ENCODE measurements at regions not wholly inside any gene's neighbourhood (a gene's known extent, or its start where the extent isn't known, plus 50 kb on each side); places are given as distances from the start of the nearest gene placed in this dataset.
"Not testable (repeated sequence)": the region's sequence is repeated elsewhere in the genome, so short reads cannot be mapped to it uniquely, and the experiment has no call there.

GRCh38 chr4:81746071-81746470 lies 274.4 kb upstream of the RASGEF1B start:
- in situ Hi-C loops (cut with MboI; ENCODE audit: low sequenced_read_pairs): no loop called here

- in situ Hi-C loops (cut with MboI; ENCODE audit: low sequenced_read_pairs): no loop called here
These were observed 273.3 kb upstream of the RASGEF1B start for GRCh38 chr4:81745050-81745449.

GRCh38 chr4:81743731-81744435 lies 272.2 kb upstream of the RASGEF1B start:
- in situ Hi-C loops (cut with MboI; ENCODE audit: low sequenced_read_pairs): no loop called here

GRCh38 chr4:81740487-81740886 lies 268.8 kb upstream of the RASGEF1B start:
- in situ Hi-C loops (cut with MboI; ENCODE audit: low sequenced_read_pairs): no loop called here

- in situ Hi-C loops (cut with MboI; ENCODE audit: low sequenced_read_pairs): no loop called here
These were observed 267.2 kb upstream of the RASGEF1B start for GRCh38 chr4:81738891-81739290.

- in situ Hi-C loops (cut with MboI; ENCODE audit: low sequenced_read_pairs): no loop called here
These were observed 266.3 kb upstream of the RASGEF1B start for GRCh38 chr4:81737865-81738559.

- in situ Hi-C loops (cut with MboI; ENCODE audit: low sequenced_read_pairs): no loop called here
These were observed 264.6 kb upstream of the RASGEF1B start for GRCh38 chr4:81736324-81736723.

GRCh38 chr4:81732980-81733379 lies 261.3 kb upstream of the RASGEF1B start:
- in situ Hi-C loops (cut with MboI; ENCODE audit: low sequenced_read_pairs): no loop called here

- in situ Hi-C loops (cut with MboI; ENCODE audit: low sequenced_read_pairs): no loop called here
These were observed 253.2 kb upstream of the RASGEF1B start for GRCh38 chr4:81724925-81725329.

- in situ Hi-C loops (cut with MboI; ENCODE audit: low sequenced_read_pairs): no loop called here
These were observed 252.3 kb upstream of the RASGEF1B start for GRCh38 chr4:81723927-81724587.

GRCh38 chr4:81723019-81723884 lies 251.5 kb upstream of the RASGEF1B start:
- in situ Hi-C loops (cut with MboI; ENCODE audit: low sequenced_read_pairs): no loop called here

- in situ Hi-C loops (cut with MboI; ENCODE audit: low sequenced_read_pairs): no loop called here
These were observed 250.7 kb upstream of the RASGEF1B start for GRCh38 chr4:81722290-81722851.

- in situ Hi-C loops (cut with MboI; ENCODE audit: low sequenced_read_pairs): no loop called here
These were observed 244.1 kb upstream of the RASGEF1B start for GRCh38 chr4:81715757-81716156.

GRCh38 chr4:81715357-81715756 lies 243.7 kb upstream of the RASGEF1B start:
- in situ Hi-C loops (cut with MboI; ENCODE audit: low sequenced_read_pairs): not testable (repeated sequence)

GRCh38 chr4:81714291-81714690 lies 242.6 kb upstream of the RASGEF1B start:
- in situ Hi-C loops (cut with MboI; ENCODE audit: low sequenced_read_pairs): no loop called here

- in situ Hi-C loops (cut with MboI; ENCODE audit: low sequenced_read_pairs): no loop called here
These were observed 241.0 kb upstream of the RASGEF1B start for GRCh38 chr4:81712714-81713113.

- in situ Hi-C loops (cut with MboI; ENCODE audit: low sequenced_read_pairs): no loop called here
These were observed 232.8 kb upstream of the RASGEF1B start for GRCh38 chr4:81704461-81704860.

- in situ Hi-C loops (cut with MboI; ENCODE audit: low sequenced_read_pairs): no loop called here
These were observed 228.5 kb upstream of the RASGEF1B start for GRCh38 chr4:81700189-81700588.

- in situ Hi-C loops (cut with MboI; ENCODE audit: low sequenced_read_pairs): no loop called here
These were observed 227.0 kb upstream of the RASGEF1B start for GRCh38 chr4:81698538-81699296.

Data from HL-60/S4 treated with phorbol 12-myristate 13-acetate at 8.2 ng/mL for 4 days and 3 days (cell line).